ENCODE measurements at regions not wholly inside any gene's neighbourhood (a gene's known extent, or its start where the extent isn't known, plus 50 kb on each side); places are given as distances from the start of the nearest gene placed in this dataset.

- TF ChIP-seq POLR2AphosphoS5 (IDR thresholded peaks at IDR 0.05) (no peak), CTCF (IDR thresholded peaks at IDR 0.05) (no peak), POLR2A (IDR thresholded peaks at IDR 0.05) (no peak)
- H3K4me3 ChIP-seq, result no peak overlapping the region
- no peaks in the 10 kb centered on the region for H3K36me3 ChIP-seq
- H3K9me3 ChIP-seq, result no peaks in the 10 kb centered on the region
- DNase-seq (no peak), ATAC-seq (ENCODE audit: low FRiP score in 2 of 2) (no peak)
- WGBS, 2 donors, result 90 to 97% methylated on average over 2 of the region's 2 CpGs
- no peaks in the 10 kb centered on the region for H3K4me1 ChIP-seq
- H3K27me3 ChIP-seq, result no peaks in the 10 kb centered on the region
- no peak overlapping the region for H3K27ac ChIP-seq
Measured at GRCh38 chr3:16666206-16666605, 61.0 kb upstream of the DAZL start.

GRCh38 chr3:16667633-16668032, 62.4 kb upstream of the DAZL start:
- H3K36me3 ChIP-seq, result no peaks in the 10 kb centered on the region
- DNase-seq (no peak), ATAC-seq (ENCODE audit: low FRiP score in 2 of 2) (no peak)
- no peaks in the 10 kb centered on the region for H3K4me1 ChIP-seq
- TF ChIP-seq POLR2AphosphoS5 (IDR thresholded peaks at IDR 0.05) (no peak), EP300 (IDR thresholded peaks at IDR 0.05) (no peak), CTCF (IDR thresholded peaks at IDR 0.05) (no peak), POLR2A (IDR thresholded peaks at IDR 0.05) (no peak)
- H3K27ac ChIP-seq, result no peak overlapping the region
- no peaks in the 10 kb centered on the region for H3K27me3 ChIP-seq
- H3K4me3 ChIP-seq, result no peak overlapping the region
- no peaks in the 10 kb centered on the region for H3K9me3 ChIP-seq
- WGBS, 2 donors, result 78 to 79% methylated on average over 4 of the region's 4 CpGs

- ATAC-seq (ENCODE audit: low FRiP score in 2 of 2), result no peak
- Histone ChIP-seq H3K4me3 (no peak overlapping the region), H3K27me3 (no peaks in the 10 kb centered on the region)
Measured at GRCh38 chr3:16668776-16669545, 63.7 kb upstream of the DAZL start.

GRCh38 chr3:16670191-16670590, 65.0 kb upstream of the DAZL start:
- no peak overlapping the region for H3K4me3 ChIP-seq
- ATAC-seq (ENCODE audit: low FRiP score in 2 of 2) (no peak), DNase-seq (no peak)
- no peak overlapping the region for H3K27ac ChIP-seq
- H3K4me1 ChIP-seq, result no peaks in the 10 kb centered on the region
- no peaks in the 10 kb centered on the region for H3K9me3 ChIP-seq
- TF ChIP-seq EP300 (IDR thresholded peaks at IDR 0.05) (no peak), POLR2A (IDR thresholded peaks at IDR 0.05) (no peak), CTCF (IDR thresholded peaks at IDR 0.05) (no peak), POLR2AphosphoS5 (IDR thresholded peaks at IDR 0.05) (no peak)
- no peaks in the 10 kb centered on the region for H3K27me3 ChIP-seq
- no peaks in the 10 kb centered on the region for H3K36me3 ChIP-seq

More at GRCh38 chr3:16668776-16669545, 63.7 kb upstream of the DAZL start:
- TF ChIP-seq POLR2A (IDR thresholded peaks at IDR 0.05) (no peak), EP300 (IDR thresholded peaks at IDR 0.05) (no peak), CTCF (IDR thresholded peaks at IDR 0.05) (no peak), POLR2AphosphoS5 (IDR thresholded peaks at IDR 0.05) (no peak)
- H3K4me1 ChIP-seq, result no peaks in the 10 kb centered on the region
- no peak for DNase-seq
- 75 to 76% methylated on average over 5 of the region's 5 CpGs for WGBS, 2 donors
- H3K36me3 ChIP-seq, result no peaks in the 10 kb centered on the region
- H3K9me3 ChIP-seq, result no peaks in the 10 kb centered on the region
- no peak overlapping the region for H3K27ac ChIP-seq

GRCh38 chr3:16671690-16672089, 66.5 kb upstream of the DAZL start:
- TF ChIP-seq POLR2A (IDR thresholded peaks at IDR 0.05) (no peak), POLR2AphosphoS5 (IDR thresholded peaks at IDR 0.05) (no peak), EP300 (IDR thresholded peaks at IDR 0.05) (no peak), CTCF (IDR thresholded peaks at IDR 0.05) (no peak)
- 71% methylated on average over 1 of the region's 1 CpG for WGBS, 2 donors
- Histone ChIP-seq H3K4me3 (no peak overlapping the region), H3K36me3 (no peaks in the 10 kb centered on the region), H3K27ac (no peak overlapping the region), H3K27me3 (no peaks in the 10 kb centered on the region), H3K4me1 (no peaks in the 10 kb centered on the region), H3K9me3 (no peaks in the 10 kb centered on the region)
- DNase-seq (no peak), ATAC-seq (ENCODE audit: low FRiP score in 2 of 2) (no peak)
